HFF-Myc (cell line): ENCODE measurements at regions not wholly inside any gene's neighbourhood (a gene's known extent, or its start where the extent isn't known, plus 50 kb on each side); places are given as distances from the start of the nearest gene placed in this dataset.

Source experiments
- DNase-seq: peaks from one replicate; pipeline ENCODE4 v3.0.0-alpha.2; 2011; ENCODE audit warnings: low read depth; ENCODE audit errors: extremely low read depth
- H3K4me3 ChIP-seq: replicated peaks from 2 replicates; pipeline ENCODE4 v1.5.1; 2011; ENCODE audit warnings: low read depth, mild to moderate bottlenecking, control low read depth, low read length
- TF ChIP-seq, protein P1 (sequence below): IDR thresholded peaks from 2 replicates; pipeline ENCODE4 v1.5.1; 2012; ENCODE audit warnings: mild to moderate bottlenecking, low read depth, low read length, control low read depth; ENCODE audit errors: missing control alignments

DNA sequence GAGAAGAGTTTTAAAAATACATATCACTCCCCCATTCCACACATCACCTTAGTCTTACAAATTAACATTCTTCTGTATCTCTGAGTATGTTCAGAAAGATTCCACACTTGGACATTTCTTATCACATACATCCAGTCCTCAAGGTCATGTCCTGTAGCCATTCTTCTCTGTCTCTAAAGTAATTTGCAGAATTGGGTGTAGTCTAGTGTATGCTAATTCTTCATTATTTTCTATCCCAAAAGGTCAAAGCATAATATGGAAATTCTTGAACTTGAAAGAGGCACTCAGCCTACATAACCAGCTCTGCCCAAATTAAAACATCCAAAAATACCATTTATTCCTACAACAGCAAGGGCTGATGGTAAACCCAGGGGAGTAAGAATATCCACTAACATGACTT is 286.0 kb downstream of the HAO1 start:
- no peak overlapping the region for H3K4me3 ChIP-seq
- no peak for DNase-seq
- TF ChIP-seq, protein P1, sequence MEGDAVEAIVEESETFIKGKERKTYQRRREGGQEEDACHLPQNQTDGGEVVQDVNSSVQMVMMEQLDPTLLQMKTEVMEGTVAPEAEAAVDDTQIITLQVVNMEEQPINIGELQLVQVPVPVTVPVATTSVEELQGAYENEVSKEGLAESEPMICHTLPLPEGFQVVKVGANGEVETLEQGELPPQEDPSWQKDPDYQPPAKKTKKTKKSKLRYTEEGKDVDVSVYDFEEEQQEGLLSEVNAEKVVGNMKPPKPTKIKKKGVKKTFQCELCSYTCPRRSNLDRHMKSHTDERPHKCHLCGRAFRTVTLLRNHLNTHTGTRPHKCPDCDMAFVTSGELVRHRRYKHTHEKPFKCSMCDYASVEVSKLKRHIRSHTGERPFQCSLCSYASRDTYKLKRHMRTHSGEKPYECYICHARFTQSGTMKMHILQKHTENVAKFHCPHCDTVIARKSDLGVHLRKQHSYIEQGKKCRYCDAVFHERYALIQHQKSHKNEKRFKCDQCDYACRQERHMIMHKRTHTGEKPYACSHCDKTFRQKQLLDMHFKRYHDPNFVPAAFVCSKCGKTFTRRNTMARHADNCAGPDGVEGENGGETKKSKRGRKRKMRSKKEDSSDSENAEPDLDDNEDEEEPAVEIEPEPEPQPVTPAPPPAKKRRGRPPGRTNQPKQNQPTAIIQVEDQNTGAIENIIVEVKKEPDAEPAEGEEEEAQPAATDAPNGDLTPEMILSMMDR: no peak

DNA sequence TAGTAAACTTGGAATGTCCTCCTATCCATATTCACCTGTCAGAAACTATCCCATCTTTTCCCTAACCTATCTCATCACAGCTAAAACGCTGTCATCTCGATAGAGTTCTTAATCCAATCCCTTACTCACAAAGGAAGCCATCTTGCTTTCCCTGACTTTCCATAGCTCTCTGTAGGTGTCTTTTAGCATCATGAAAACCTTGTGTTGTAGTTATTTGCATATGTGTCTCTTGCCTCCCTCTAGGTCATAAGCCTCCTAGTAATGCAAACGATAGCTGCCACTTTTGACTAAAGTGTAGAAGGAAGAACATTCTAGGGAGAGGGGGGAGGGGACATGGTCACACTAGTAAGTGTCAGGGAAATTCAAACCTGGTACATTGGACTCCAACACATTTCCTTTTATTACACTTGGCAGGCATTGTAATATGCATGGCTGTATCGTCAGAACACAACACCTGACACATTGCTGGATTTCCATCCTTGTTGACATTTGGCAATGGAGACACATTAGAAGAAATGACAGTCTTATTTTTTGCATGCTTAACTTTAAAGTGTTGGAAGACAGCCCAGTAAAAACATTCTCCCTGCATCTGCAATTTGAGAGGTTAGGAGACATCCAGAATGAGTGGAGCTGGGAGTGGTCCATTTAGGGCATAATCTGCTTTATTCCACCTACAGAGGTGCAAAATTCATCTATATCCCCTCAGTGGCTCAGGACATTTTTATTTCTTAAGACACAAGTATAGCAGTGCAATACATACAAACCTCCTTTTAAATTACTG is 283.4 kb downstream of the HAO1 start:
- no peak overlapping the region for H3K4me3 ChIP-seq
- no peak for DNase-seq
- TF ChIP-seq, protein P1: no peak

- DNase-seq: no peak
- TF ChIP-seq, protein P1: no peak
- H3K4me3 ChIP-seq: no peak overlapping the region
Observed at GRCh38 chr20:7657569-7657968, 282.7 kb downstream of the HAO1 start.

- TF ChIP-seq, protein P1: no peak
- DNase-seq: no peak
- H3K4me3 ChIP-seq: no peak overlapping the region
Observed at GRCh38 chr20:7660165-7660564, 280.1 kb downstream of the HAO1 start.

- TF ChIP-seq, protein P1: no peak
- no peak overlapping the region for H3K4me3 ChIP-seq
- no peak for DNase-seq
Observed at GRCh38 chr20:7665376-7665775, 274.9 kb downstream of the HAO1 start.

DNA sequence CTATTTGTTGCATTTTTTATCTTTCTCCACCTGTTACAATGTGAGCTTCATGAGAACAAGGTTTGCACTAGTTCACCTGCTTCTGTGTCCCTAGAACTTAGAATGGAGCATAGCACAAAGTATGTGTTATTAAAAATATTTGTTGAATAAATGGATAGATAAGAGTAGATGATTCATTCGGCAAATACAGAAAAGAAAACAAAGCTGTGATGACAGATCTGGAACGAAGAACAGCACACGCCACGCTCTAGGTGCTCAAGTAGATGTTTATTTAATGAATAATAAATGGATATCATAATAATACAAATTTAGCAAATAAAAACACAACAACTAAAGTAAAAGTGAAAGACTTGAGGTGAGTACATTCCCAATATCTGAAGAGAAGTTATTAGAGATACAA is 273.1 kb downstream of the HAO1 start:
- DNase-seq: no peak
- no peak overlapping the region for H3K4me3 ChIP-seq
- TF ChIP-seq, protein P1: no peak

- DNase-seq: no peak
- TF ChIP-seq, protein P1: no peak
- no peak overlapping the region for H3K4me3 ChIP-seq
Observed at GRCh38 chr20:7672571-7672970, 267.7 kb downstream of the HAO1 start.
